OCI-LY7 (cell line): ENCODE measurements at regions not wholly inside any gene's neighbourhood (a gene's known extent, or its start where the extent isn't known, plus 50 kb on each side); places are given as distances from the start of the nearest gene placed in this dataset.

Experiments used
- BruUV-seq: library from RNA; stranded (reverse); fragments of 400-500 nt; replicated peaks from 2 replicates; lab custom pipeline; 2021; lab: Mats Ljungman, UMichigan
- CTCF ChIA-PET: fragments of 300-600 bp; sonication (Branson Sonifier 250); formaldehyde crosslinking; loops from one replicate; lab custom pipeline; 2022; ENCODE audit warnings: antibody characterized with exemption; ENCODE audit not compliant: unreplicated experiment; lab: Charles Lee
- POLR2A ChIA-PET: fragments of 300-600 bp; sonication (Branson Sonifier 250); formaldehyde crosslinking; loops from one replicate; lab custom pipeline; 2022; ENCODE audit warnings: antibody characterized with exemption; lab: Charles Lee
- DNase-seq: peaks from one replicate; pipeline ENCODE4 v3.0.0-alpha.2; 2015; ENCODE audit warnings: low spot score
- H2AFZ ChIP-seq: fragments of 200-600 bp; sonication (generic), shearing (Covaris generic); 2 replicates; pipeline ENCODE4 v1.6.1; 2014; ENCODE audit warnings: mild to moderate bottlenecking, antibody characterized with exemption, low read length, moderate library complexity
- H3K27ac ChIP-seq: fragments of 200-600 bp; sonication (generic); 2 replicates; pipeline ENCODE4 v1.5.1; 2014; ENCODE audit warnings: mixed run types, low read depth, mild to moderate bottlenecking, moderate library complexity, low read length, inconsistent platforms; ENCODE audit not compliant: poor library complexity, severe bottlenecking
- H3K36me3 ChIP-seq: fragments of 200-600 bp; sonication (generic); 2 replicates; pipeline ENCODE4 v1.6.1; 2014; ENCODE audit warnings: mild to moderate bottlenecking, antibody characterized with exemption, low read length, moderate library complexity, mixed read lengths; ENCODE audit not compliant: insufficient read depth
- H3K4me1 ChIP-seq: fragments of 200-600 bp; sonication (generic); 2 replicates; pipeline ENCODE4 v1.5.1; 2014; ENCODE audit warnings: mild to moderate bottlenecking, low read length; ENCODE audit not compliant: insufficient read depth, poor library complexity, severe bottlenecking
- H3K4me2 ChIP-seq: fragments of 200-600 bp; sonication (generic); 2 replicates; pipeline ENCODE4 v1.6.1; 2014; ENCODE audit warnings: mild to moderate bottlenecking, low read length
- H3K4me3 ChIP-seq: fragments of 200-600 bp; sonication (generic); 2 replicates; pipeline ENCODE4 v1.5.1; 2014; ENCODE audit warnings: mild to moderate bottlenecking, low read depth, low read length; ENCODE audit not compliant: poor library complexity, severe bottlenecking
- H3K79me2 ChIP-seq: fragments of 200-600 bp; sonication (generic); 2 replicates; pipeline ENCODE4 v1.6.1; 2016; ENCODE audit warnings: low read depth, mild to moderate bottlenecking, low read length, moderate library complexity, mixed read lengths; ENCODE audit not compliant: insufficient read depth
- H3K9me2 ChIP-seq: fragments of 200-600 bp; sonication (generic); 2 replicates; pipeline ENCODE4 v1.6.1; 2016; ENCODE audit warnings: mild to moderate bottlenecking, low read length, mixed read lengths; ENCODE audit not compliant: insufficient read depth
- H3K9me3 ChIP-seq: fragments of 200-600 bp; sonication (generic); 2 replicates; pipeline ENCODE4 v1.6.1; 2014; ENCODE audit warnings: mild to moderate bottlenecking, mixed run types, low read length, mixed read lengths
- H4K20me1 ChIP-seq: fragments of 200-600 bp; sonication (generic); 2 replicates; pipeline ENCODE4 v1.6.1; 2014; ENCODE audit warnings: mild to moderate bottlenecking, antibody characterized with exemption, low read length, moderate library complexity, mixed read lengths; ENCODE audit not compliant: insufficient read depth
- EZH2phosphoT487 ChIP-seq: fragments of 200-600 bp; sonication (generic); IDR thresholded peaks from 2 replicates; pipeline ENCODE4 v1.6.1; 2018; ENCODE audit warnings: low read depth, borderline replicate concordance, mild to moderate bottlenecking, mixed run types, antibody characterized with exemption, low read length, moderate library complexity, mixed read lengths
- intact Hi-C: fragments of 100-400 bp; cut with micrococcal nuclease; formaldehyde crosslinking; loops from one replicate; pipeline ENCODE4 v1.10.0; 2022; ENCODE audit not compliant: unreplicated experiment
- TF ChIP-seq, protein P1 (sequence below): fragments of 200-600 bp; sonication (generic); conservative IDR thresholded peaks from 2 replicates; pipeline ENCODE4 v1.5.1; 2014; ENCODE audit warnings: mild to moderate bottlenecking, antibody characterized with exemption, low read length, moderate library complexity, mixed read lengths

DNA sequence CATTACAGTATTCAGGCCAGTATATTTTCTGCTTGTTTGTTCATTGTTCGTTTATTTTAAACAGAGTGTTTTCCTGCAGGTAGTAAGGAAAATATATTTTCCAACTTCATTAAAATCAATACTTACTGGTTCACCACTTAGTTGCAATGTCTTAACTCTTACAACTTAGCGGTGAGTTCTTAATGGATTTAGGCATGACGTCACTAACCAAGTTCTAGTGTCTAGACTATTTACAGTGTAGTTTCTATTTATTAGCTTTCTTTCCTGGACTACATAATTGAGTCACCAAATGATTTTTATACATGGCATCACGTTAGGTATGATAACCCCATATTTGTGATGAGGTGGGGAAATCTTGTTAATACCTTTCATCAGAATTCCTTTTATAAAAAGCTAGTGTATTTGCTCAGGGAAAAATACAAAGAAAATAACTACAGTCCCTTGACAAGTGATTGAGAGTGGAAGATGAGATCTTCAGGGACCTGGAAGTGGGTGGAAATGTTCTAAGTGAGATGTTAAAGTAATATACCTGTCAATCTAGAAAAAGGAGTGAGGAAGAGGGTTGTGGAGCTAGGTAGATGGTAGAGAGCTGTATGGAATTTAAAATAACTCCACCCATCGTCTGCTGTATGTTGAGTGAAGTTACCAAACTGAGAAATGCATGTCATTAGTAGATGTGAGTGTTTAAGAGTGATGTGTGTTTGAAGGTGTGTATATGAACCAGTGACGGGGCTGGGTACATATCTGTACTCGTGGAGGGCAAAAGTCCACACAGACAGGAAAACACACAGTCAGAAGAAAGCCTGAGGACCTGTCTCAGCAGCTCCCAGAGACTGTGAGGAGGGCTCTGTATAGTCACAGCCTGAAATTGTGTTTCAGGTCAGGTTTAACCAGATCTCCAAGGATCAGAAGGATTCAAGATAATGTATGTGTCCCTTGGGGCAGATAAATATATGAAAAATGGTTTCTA, 197.6 kb upstream of the ADAMTS5 start:
- Histone ChIP-seq H3K36me3 (no peaks in the 10 kb centered on the region), H3K4me1 (no peaks in the 10 kb centered on the region), H3K27ac (no peak overlapping the region), H3K4me2 (no peak overlapping the region), H4K20me1 (no peaks in the 10 kb centered on the region), H2AFZ (no peak overlapping the region), H3K9me3 (no peaks in the 10 kb centered on the region), H3K79me2 (no peaks in the 10 kb centered on the region), H3K4me3 (no peak overlapping the region), H3K9me2 (no peaks in the 10 kb centered on the region)
- DNase-seq = no peak
- intact Hi-C loops = no loop called here
- ChIA-PET POLR2A (interaction anchor here (1.1 kb wide), 1 partner anchor 10 kb away, joined by 4 read pairs; no protein-coding TSS in a partner anchor), CTCF (no interaction called here)
- TF ChIP-seq, protein P1, sequence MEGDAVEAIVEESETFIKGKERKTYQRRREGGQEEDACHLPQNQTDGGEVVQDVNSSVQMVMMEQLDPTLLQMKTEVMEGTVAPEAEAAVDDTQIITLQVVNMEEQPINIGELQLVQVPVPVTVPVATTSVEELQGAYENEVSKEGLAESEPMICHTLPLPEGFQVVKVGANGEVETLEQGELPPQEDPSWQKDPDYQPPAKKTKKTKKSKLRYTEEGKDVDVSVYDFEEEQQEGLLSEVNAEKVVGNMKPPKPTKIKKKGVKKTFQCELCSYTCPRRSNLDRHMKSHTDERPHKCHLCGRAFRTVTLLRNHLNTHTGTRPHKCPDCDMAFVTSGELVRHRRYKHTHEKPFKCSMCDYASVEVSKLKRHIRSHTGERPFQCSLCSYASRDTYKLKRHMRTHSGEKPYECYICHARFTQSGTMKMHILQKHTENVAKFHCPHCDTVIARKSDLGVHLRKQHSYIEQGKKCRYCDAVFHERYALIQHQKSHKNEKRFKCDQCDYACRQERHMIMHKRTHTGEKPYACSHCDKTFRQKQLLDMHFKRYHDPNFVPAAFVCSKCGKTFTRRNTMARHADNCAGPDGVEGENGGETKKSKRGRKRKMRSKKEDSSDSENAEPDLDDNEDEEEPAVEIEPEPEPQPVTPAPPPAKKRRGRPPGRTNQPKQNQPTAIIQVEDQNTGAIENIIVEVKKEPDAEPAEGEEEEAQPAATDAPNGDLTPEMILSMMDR = no peak
- no peak for TF ChIP-seq EZH2phosphoT487
- no TSS peak for BruUV-seq

DNA sequence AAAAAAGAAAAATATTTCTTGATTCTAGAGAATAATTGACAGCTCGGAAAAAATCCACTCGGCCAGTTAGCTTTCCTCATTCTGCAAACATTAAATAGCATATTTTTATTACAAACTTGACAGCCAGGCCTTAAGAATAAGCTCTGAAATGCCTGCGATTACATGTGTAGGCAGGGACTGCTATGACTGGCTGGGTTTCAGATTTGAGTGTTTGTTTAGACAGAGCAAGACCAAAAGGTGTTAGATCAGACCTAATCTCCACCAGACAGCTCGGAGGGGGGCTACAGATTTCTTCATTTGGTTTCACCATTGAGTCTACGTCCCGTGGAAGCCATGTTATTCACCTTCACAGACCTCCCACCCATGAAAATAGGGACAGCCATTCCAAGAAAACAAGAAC, 192.1 kb upstream of the ADAMTS5 start:
- no peaks in the 10 kb centered on the region for H4K20me1 ChIP-seq
- no peaks in the 10 kb centered on the region for H3K4me1 ChIP-seq
- H3K79me2 ChIP-seq = no peaks in the 10 kb centered on the region
- no TSS peak for BruUV-seq
- H3K4me3 ChIP-seq = no peak overlapping the region
- CTCF ChIA-PET = no interaction called here
- no peaks in the 10 kb centered on the region for H3K36me3 ChIP-seq
- no peak for DNase-seq
- H3K27ac ChIP-seq = no peak overlapping the region
- intact Hi-C loops = no loop called here
- TF ChIP-seq EZH2phosphoT487 = no peak
- TF ChIP-seq, protein P1 = no peak
- no peak overlapping the region for H2AFZ ChIP-seq
- POLR2A ChIA-PET = interaction anchor here (0.6 kb wide), 1 partner anchor 140 kb away, joined by 3 read pairs; no protein-coding TSS in a partner anchor
- no peaks in the 10 kb centered on the region for H3K9me3 ChIP-seq
- no peak overlapping the region for H3K4me2 ChIP-seq
- no peaks in the 10 kb centered on the region for H3K9me2 ChIP-seq

DNA sequence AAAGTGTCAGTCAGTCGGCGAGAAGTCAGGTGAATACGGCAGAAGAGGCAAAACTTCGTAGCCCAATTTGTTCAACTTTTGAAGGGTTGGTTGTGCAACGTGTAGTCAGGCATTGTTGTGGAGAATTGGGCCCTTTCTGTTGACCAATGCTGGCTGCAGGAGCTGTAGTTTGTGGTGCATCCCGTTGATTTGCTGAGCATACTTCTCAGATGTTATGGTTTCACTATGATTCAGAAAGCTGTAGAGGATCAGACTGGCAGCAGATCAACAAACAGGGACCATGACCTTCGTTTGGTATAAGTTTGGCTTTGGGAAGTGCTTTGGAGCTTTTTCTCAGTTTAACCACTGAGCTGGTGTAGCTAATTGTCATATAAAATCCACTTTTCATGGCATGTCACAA, 190.2 kb upstream of the ADAMTS5 start:
- intact Hi-C loops = no loop called here
- H3K4me2 ChIP-seq = no peak overlapping the region
- POLR2A ChIA-PET = no interaction called here

More for the DNA sequence above, 190.2 kb upstream of the ADAMTS5 start:
- Histone ChIP-seq H3K4me1 (no peaks in the 10 kb centered on the region), H3K9me2 (no peaks in the 10 kb centered on the region), H3K36me3 (no peaks in the 10 kb centered on the region), H3K27ac (no peak overlapping the region), H4K20me1 (no peaks in the 10 kb centered on the region), H3K4me3 (no peak overlapping the region), H2AFZ (no peak overlapping the region), H3K79me2 (no peaks in the 10 kb centered on the region), H3K9me3 (no peaks in the 10 kb centered on the region)
- DNase-seq = no peak
- BruUV-seq = no TSS peak
- TF ChIP-seq, protein P1 = no peak
- no peak for TF ChIP-seq EZH2phosphoT487
- CTCF ChIA-PET = interaction anchor here (0.6 kb wide), 1 partner anchor 17 kb away, joined by 3 read pairs; no protein-coding TSS in a partner anchor
